GM12891 (cell line): ENCODE measurements at regions not wholly inside any gene's neighbourhood (a gene's known extent, or its start where the extent isn't known, plus 50 kb on each side); places are given as distances from the start of the nearest gene placed in this dataset.
"Not testable (repeated sequence)": the region's sequence is repeated elsewhere in the genome, so short reads cannot be mapped to it uniquely, and the experiment has no call there.

ENCODE experiments used
- PAX5 ChIP-seq: IDR thresholded peaks from 2 replicates; pipeline ENCODE4 v1.6.1; 2011; ENCODE audit warnings: low read length, moderate library complexity, mild to moderate bottlenecking; ENCODE audit not compliant: insufficient read depth, severe bottlenecking
- POLR2A ChIP-seq: IDR thresholded peaks from 2 replicates; pipeline ENCODE4 v1.6.1; 2011; ENCODE audit warnings: low read depth, low read length, control low read depth
- POLR2AphosphoS5 ChIP-seq: IDR thresholded peaks from 2 replicates; pipeline ENCODE4 v1.6.1; 2011; ENCODE audit warnings: low read depth, low read length, control low read depth

DNA sequence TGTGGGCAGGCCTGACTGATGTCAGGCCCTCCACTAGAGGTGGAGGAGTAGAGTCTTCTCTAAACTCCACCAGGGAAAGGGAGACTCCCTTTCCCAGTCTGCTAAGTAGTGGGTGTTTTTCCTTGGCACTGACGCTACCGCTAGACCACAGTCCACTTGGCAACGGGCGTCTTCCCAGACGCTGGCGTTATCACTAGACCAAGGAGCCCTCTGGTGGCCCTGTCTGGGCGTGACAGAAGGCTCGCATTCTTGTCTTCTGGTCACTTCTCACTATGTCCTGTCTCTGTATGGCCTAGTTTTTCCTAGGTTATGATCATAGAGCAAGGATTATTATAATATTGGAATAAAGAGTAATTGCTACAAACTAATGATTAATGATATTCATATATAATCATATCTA, 252.1 kb downstream of the TRIML1 start:
- not testable (repeated sequence) for TF ChIP-seq POLR2A, PAX5, POLR2AphosphoS5
